ENCODE measurements at regions not wholly inside any gene's neighbourhood (a gene's known extent, or its start where the extent isn't known, plus 50 kb on each side); places are given as distances from the start of the nearest gene placed in this dataset.

DNA sequence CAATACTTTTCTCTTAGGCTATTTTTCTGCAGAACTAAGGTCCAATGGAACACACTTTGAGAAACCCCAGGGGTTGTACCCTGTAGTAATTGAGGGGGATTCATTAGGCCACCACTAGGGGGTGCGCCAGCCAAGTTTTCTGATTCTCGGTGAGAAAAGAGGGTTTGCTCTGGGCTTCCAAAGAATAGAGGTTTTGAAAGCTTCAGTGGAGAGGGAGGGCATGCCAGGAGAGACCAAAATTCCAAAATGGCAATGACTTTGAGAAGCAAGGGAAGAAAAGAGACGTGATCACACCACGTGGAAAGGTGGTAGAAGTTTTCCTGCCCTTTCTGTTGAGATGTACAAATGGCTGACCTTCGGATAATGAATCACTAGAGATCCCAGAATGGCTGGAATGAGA, 323.3 kb downstream of the RPS6KC1 start:
- peak; percentile 56 to 74 for DNase-seq (ENCODE audit: low read depth in 2 of 2)

DNA sequence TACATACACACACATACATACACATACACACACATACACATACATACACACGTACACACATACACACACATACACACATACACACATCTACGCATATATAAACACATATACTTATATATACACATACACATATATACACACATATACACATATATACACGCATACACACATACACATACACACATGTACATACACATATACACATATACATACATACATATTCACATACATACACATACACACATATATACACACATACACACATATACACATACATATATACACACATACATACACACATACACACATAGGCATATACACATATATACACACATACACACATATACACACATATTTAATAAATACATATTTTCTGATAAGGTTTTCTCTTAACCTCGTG, 324.0 kb downstream of the RPS6KC1 start:
- DNase-seq (ENCODE audit: low read depth in 2 of 2), result no peak

DNA sequence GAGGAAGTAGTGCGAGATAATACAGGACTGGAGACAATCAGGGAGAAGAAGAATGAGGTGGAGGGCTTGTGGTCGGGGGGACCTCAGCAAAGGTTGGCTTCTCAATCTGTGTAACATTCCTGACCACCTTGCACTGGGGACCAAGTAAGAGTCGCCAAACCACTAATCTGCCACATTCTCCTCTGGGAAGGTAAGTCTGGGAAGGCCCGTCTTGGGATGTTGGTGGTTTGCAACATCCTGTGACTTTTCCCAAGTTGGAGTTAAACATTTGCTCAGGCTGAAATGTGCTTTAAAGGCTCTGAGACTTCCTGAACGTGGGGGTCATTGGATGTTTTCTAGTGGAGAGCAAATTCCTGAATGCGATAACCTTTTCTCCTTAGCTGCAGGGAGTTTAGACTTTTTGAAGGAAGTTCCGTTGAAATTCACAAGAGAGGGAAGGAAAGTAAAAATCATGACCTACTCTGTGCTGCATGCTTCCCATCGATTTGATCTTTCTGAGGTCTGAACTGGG, 325.9 kb downstream of the RPS6KC1 start:
- no peak for DNase-seq (ENCODE audit: low read depth in 2 of 2)

DNA sequence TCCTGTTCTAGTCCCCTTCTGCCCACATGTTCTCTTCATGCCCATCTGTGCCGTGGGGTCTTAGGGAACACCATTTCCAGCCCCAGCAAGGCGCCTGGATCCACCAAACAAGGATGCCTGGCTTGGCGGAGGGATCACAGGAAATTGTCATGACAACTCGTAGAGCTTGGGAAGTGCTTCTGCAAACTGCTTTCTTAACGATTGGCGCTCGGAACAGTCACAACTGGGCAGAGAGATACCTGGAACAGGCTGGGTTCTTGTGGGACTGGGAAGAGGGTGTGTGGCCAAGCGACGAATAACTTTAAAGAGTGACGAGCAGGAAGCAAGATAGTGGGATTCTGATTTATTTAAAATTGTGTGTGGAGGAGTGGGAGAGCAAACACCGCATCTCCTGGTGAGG, 329.8 kb downstream of the RPS6KC1 start:
- DNase-seq (ENCODE audit: low read depth in 2 of 2), result no peak

DNA sequence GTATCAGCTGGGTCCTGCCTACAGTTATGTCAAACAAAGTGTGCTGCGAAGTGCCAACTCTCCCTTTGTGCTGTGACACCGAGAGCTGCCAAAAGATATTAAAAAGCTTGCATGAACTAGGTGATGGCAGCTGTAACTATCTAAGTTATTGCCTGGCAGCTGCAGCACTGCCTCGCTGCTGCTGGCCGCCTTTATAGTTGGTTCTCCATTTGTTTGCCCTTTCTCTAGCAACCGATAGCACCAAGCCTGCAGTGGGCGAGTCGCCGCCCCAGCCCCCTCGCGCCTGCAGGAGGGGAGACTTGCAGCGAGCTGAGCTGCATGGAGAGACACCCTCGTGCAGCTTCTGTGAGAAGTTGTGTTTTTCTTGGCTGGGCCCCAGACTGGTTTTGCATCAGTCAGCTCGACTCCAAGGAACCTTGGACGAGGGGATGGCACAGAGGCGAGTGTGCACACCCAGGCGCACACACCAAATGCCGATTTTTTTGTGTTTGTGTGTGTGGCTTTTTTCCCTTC, 330.6 kb downstream of the RPS6KC1 start:
- no peak for DNase-seq (ENCODE audit: low read depth in 2 of 2)

DNA sequence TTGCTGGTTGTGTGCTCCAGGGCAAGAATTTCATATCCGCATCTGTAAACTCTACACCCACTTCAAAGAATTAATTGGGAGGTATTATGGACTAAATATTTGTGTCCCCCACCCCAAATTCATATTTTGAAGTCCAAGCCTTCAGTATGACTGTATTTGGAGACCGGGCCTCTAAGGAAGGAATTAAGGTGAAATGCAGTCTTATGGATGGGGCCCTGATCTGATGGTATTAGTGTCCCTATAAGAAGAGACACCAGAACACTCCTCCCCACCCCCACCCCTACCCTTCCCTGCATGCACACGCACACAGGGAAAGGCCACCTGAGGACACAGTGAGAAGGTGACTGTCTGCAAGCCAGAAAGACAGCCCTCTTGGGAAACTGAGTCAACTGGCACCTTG, 332.4 kb downstream of the RPS6KC1 start:
- no peak for DNase-seq (ENCODE audit: low read depth in 2 of 2)

DNA sequence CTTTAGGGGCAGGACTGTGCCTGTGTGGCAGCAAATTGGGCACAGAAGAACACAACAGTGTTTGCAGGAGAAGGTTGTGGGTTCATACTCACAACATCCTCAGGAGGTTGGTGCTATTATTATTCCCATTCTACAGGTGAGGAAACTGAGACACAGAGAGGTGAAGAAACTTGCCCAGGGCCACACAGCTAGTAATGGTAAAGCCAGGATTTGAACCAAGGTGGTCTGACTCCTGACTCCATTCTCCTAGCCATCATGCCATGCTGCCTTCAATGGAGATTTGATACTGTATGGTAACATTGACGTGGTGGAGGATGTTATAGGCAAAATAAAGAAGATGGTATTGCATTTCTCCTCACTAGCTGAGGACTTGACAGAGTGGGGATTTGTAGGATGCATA, 334.2 kb downstream of the RPS6KC1 start:
- no peak for DNase-seq (ENCODE audit: low read depth in 2 of 2)

DNA sequence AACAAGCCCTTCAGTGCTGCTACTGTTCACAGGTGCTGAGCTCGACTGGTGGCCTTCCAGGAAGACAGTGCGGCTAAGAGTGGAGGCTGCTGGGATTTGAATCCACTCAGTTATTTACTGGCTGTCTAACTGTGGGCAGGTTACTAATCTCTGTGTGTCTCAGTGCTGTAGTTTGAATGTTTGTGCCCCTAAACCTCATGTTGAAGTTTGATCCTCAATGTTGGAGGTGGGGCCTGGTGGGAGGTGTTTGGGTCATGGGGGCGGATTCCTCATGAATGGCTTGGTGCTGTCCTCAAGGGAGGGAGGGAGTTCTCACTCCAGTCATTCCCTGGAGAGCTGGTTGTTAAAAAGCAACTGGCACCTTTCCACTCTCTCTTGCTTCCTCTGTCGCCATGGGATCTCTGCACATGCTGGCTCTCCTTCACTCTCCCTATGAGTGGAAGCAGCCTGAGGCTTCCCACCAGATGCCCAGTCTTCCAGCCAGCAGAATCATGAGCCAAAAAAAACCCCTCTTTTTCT, 334.8 kb downstream of the RPS6KC1 start:
- no peak for DNase-seq (ENCODE audit: low read depth in 2 of 2)

DNA sequence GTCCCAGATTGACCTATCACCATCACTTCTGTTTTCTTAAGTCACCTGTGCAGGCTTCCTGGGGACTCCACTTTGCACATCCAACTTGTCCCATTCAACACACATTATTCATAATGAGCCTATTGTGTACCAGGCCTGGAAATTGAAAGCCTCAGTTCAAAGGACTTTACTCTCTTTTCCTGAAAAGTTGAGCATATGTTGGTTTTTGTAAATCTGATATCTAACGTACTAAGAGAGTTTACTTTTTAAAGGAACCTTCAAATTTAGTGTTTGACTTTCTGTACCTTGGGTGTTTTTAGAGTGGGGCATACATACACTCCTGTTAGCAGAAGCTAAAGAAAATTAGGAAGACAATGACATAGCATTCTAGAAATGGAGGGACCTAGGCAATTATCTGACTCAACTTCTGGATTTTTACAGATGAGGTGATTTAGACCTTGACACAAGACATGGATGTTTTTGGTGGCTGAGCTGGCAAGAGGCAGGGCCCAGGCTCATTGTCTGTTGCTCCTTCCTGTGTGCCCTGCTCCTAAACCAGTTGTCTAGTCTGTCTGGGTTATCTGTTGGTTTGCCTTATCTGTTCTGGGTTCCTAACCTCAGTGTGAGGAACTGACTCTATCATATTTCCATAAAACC, 336.5 kb downstream of the RPS6KC1 start:
- no peak for DNase-seq (ENCODE audit: low read depth in 2 of 2)

DNA sequence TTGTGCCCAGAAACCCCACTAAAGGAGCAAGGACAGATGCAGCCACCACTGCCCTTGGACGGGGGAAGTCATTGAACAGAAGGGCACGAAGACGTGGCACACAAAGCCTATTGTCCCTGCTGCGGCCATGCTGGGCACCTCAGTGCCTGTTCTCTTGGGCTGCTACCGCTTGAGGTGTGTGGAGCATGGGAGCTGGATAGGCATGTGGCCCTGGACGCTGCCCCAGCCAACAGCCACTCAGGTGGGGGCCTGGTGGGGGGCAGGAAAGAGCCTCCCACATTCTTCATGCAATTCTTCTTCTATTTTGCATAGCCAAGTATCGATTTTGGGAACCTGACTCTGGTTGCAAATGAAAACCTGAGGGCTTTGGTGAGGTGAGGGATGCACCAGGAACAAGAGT, 337.2 kb downstream of the RPS6KC1 start:
- DNase-seq (ENCODE audit: low read depth in 2 of 2), result no peak

DNA sequence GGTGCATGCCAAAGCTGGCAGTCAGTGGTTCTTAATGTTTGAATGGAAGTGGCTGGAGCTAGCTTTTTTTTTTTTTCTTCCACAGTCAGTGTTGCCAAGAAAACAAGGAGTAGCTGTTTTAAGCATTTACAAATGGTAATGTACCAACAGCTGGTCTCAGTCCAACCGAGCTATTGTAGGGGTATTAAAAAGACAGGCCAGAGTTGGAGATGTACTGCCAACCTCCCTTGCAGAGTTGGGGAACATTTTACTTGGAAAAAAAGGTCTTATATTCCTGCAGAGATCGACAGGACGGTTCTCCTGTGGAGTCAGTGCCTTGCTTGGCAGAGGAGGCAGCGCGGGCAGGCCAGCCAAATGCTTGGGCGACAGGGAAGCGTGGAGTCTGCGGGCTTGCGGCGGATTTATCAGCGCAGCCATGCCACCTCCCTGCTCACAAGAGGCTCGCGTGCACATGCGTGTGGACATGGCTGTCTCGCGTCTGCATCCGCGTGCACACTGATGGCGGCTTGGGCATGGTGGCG, 338.1 kb downstream of the RPS6KC1 start:
- DNase-seq (ENCODE audit: low read depth in 2 of 2), result no peak

DNA sequence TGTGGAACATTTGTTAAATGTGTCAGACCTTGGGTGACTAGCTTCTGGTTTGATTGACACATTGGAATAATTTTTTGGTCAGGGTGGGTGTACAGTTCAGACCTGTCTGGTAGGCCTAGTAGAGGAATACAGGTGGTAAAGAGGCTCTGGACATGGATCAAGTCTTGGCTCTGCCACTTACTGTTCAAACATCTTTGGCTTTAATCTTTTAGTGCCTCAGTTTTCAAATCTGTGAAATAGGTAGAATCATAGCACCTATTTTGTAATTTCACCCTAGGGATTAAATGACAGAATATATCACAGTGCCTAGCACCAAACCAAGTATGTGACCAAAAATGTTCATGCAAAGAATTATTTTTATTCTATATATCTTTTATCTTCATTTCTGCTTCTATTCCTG, 340.4 kb downstream of the RPS6KC1 start:
- no peak for DNase-seq (ENCODE audit: low read depth in 2 of 2)

DNA sequence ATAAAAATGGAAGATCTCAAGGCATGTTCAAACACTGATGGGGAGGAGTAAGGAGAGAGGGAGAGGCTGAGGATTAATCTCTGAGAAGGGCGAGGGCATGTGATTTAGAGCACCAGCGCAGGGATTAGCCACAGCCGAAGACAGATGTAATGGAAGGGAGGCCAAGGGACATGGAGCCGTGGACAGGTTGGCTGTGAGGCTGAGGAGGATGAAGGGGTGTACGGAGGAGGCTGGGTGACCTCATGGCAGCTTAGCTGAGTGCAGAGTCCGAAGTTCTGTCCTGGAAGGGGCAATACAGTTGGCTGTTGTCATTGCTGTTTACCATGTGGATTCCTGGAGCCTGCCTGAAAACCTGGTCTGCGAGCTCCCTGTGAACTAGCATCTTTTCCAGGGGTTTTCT, 342.8 kb downstream of the RPS6KC1 start:
- DNase-seq (ENCODE audit: low read depth in 2 of 2), result no peak

DNA sequence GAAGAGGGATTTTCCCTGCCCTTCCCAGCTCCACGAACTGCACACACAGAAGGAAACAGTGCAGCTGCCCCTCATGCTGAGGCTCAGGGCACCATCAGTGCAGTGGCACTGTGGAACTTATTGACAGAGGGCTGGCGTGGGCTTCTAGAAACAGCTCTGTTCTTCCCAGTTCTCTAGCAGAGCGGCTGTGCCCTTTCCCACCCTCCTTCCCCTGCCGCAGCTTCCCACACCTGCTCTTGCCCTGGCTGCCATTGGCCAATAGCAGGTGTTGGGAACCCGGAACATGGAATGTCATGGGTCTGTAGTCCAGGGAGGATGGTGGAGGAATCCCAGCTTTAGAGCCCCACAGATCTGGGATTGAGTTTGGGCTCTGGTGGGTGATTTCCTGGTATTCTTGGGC, 343.8 kb downstream of the RPS6KC1 start:
- DNase-seq (ENCODE audit: low read depth in 2 of 2), result no peak

DNA sequence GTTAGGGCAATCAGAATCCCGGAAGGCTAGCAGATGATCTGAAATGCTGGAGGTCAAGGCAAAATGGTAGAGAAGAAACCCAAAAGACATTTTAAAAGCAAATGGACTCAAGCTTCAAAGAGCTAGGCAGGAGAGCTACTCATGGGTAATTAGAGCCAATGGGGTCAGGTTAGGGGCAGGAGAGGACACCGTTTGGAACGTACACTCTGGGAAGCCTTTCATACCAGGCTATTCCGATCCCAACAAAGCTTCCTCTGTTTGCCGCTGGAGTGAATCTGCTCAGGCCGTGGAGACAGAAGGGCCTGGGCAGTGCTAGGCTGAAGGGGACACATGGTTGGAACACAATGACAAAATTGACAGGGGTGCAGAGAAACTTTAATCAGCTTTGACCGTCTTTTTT, 346.6 kb downstream of the RPS6KC1 start:
- no peak for DNase-seq (ENCODE audit: low read depth in 2 of 2)

DNA sequence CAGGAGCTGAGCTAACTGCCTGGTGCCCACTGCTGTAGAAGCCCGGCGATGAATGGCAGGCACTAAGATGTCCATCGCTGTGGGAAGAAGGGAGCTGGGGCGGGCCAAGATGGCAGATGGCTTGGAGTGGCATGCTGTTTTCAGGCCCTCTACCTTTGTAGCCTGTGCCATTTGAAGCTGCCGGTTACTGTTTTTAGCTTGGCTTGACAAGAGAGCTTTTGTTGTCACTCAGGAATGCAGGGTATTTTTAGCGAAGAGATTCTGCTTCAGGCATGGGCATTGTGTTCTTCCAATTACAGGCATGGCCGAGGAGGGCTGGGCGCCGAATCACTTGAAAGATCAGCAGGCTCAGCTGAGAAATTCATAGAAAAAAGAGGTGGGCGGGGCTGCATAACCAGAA, 348.7 kb downstream of the RPS6KC1 start:
- DNase-seq (ENCODE audit: low read depth in 2 of 2), result no peak

DNA sequence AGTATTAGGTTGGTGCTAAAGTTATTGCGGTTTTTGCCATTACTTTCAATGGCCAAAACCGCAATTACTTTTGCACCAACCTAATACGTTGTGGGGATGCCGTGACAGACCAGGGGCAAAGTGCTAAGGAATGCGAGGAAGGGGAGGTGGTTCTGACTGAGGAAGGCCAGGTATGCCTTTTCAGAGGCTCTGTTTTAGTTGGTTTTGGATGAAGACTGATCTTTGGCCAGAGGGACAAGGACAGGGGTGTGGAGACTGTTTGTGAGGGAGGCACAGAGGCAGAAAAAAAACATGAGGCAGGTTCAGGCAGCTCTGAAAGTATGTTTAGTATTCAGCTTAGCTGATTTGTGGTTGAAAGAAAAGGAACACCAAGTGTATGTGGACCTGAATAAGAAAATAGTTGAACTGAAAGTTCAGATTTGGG, 358.2 kb downstream of the RPS6KC1 start:
- DNase-seq (ENCODE audit: low read depth in 2 of 2), result no peak

DNA sequence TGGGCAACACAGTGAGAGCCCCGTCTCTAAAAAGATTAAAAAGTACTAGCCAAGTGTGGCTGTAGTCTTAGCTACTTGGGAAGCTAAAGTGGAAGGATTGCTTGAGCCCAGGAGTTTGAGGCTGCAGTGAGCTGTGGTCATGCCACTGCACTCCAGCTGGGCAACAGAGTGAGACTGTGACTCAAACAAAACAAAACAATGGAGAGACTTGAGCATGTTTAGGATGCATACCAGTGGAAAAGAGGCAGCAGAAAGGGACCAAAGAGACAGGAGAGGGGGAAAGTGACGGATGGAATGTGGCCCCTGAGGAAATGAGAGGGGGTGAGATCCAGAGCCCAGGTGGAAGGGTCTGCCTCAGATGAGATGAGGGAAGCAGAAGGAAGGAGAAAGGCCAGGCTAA, 358.9 kb downstream of the RPS6KC1 start:
- no peak for DNase-seq (ENCODE audit: low read depth in 2 of 2)

DNA sequence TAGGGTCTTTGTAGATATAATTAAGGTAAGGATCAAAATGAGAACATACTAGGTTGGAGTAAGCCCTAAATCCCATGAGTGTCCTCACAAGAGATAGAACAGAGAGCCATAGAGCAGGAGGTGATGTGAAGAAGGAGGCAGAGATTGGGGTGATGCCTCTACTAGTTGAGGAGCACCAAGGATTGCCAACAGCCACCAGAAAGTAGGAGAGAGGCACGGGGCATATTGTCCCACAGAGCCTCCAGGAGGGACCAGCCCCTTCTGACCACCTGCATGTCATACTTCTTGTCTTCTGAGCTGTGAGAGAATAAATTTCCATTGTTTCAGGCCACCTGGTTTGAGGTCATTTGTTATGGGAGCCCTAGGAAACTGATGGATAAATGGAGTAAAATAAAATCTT, 363.3 kb downstream of the RPS6KC1 start:
- DNase-seq (ENCODE audit: low read depth in 2 of 2), result no peak

DNA sequence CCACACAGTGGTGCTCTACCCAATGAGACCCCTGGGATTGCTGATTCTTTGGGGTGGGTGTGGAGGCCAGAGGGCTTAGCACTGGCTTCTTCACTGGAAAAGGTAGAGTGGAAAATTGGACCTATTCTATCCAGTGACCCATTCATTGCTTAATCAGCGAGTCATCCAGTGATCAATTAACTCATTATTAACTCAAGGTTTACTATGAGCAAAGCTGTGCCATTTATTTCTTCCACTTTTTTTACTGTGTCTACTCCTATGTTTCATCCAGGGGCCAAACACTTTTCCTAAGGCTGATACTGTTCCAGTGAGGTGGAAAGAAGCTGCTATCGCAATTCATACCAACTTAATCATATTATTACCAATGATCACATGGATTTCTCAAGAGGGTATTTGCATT, 363.9 kb downstream of the RPS6KC1 start:
- no peak for DNase-seq (ENCODE audit: low read depth in 2 of 2)

DNA sequence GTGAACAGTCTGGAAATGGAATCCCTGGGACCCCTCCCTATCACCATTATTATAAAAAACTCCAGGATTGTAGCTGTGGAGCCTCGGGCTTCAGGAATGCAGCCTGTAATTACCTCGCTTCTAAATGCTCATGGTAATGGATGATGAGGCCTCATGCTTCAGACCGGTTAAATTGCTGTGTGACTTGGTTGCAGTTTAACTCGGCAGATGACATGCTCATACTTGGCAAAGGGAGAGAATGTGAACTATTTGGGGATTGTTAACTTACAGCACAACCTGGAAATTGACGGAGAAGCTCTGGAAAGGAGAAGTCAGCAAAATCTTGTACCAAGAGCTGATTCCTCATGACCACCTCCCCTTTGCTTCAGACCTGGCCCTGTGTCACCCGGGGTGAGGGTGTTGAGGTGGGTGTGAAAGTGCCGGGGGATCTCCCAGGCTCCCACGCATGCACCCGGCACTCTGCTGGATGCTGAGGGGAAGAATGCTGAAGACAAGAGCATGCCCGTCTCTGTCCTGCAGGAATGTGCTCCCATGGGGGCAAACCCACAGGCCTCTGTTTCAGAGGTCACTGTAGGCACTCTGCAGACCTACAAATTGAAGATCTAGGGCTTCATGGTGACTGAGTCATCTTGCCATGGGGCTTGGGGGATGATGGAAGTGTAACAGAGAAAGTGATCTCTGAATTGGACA, 364.8 kb downstream of the RPS6KC1 start:
- DNase-seq (ENCODE audit: low read depth in 2 of 2), result no peak

DNA sequence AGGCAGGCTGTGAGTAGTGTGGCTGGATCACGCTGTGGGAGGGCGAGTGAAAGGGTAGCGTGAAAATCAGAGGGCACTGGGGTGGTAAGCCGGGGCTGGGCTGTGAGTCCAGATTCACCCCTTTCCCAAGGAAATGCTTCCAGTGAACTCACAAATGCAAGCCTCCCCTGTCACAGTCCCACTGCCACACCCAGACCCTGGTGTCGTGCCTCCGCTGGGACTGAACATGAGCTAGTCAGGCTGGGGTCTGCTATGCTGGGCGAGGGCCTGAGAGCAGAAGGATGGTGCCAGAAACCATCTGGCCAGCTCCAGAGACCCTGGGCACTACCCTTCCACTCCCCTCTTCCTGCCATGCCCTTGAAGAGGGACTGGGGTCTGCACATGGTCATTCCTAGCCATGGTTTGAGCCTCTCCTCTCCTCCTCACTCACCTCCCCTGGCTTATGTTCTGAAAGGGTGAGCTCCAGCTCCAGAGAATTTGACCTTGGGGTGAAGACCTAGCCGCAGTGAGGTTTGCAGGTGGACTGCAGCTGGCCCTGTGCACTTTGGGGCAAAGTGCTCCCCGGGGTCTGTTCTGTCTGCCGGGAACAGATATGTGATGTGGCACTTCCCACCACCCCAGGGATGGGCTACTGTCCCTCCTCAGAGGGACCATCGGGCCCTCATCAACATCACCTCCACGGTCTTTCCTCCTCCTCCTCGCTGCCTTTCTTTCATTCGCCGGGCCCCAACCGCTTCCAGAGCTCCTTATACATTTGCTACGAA, 365.6 kb downstream of the RPS6KC1 start:
- DNase-seq (ENCODE audit: low read depth in 2 of 2), result no peak

All from stimulated activated CD4-positive, alpha-beta T cell treated with anti-CD3 and anti-CD28 coated beads, Interleukin-4, amount 100 ng/mL, for 48 hours (primary cell).